ENCODE measurements at regions not wholly inside any gene's neighbourhood (a gene's known extent, or its start where the extent isn't known, plus 50 kb on each side); places are given as distances from the start of the nearest gene placed in this dataset.

GRCh38 chr17:36778448-36778847 lies 158.8 kb upstream of the LHX1 start:
- intact Hi-C loops (cut with micrococcal nuclease), result no loop called here

GRCh38 chr17:36779550-36779949 lies 157.7 kb upstream of the LHX1 start:
- no peaks in the 10 kb centered on the region for H3K9me3 ChIP-seq (ENCODE audit: low read length)
- H3K27me3 ChIP-seq (ENCODE audit: low read length), result no peaks in the 10 kb centered on the region
- no peak overlapping the region for H2AFZ ChIP-seq (ENCODE audit: low read length)
- no TSS peak for BruUV-seq (replicated peaks)
- H3K9ac ChIP-seq (ENCODE audit: low read length), result no peak overlapping the region
- H3K4me1 ChIP-seq (ENCODE audit: insufficient read depth, low read length), result no peaks in the 10 kb centered on the region
- no peak overlapping the region for H3K4me2 ChIP-seq (ENCODE audit: low read length)
- H4K20me1 ChIP-seq (ENCODE audit: low read length), result no peaks in the 10 kb centered on the region
- DNase-seq (no peak), ATAC-seq (no peak)
- H3F3A ChIP-seq (ENCODE audit: low read length, unreplicated experiment), result no peaks in the 10 kb centered on the region
- no peak for TF ChIP-seq EZH2phosphoT487 (IDR thresholded peaks at IDR 0.05; ENCODE audit: borderline replicate concordance, low read length)
- no peak for TF ChIP-seq EZH2 (IDR thresholded peaks at IDR 0.05; ENCODE audit: low read length, unreplicated experiment)
- TF ChIP-seq CTCF (conservative IDR thresholded peaks at IDR 0.05; ENCODE audit: low read depth, low read length), result no peak
- H3K79me2 ChIP-seq (ENCODE audit: low read length), result no peaks in the 10 kb centered on the region
- intact Hi-C loops (cut with micrococcal nuclease), result no loop called here
- no peak overlapping the region for H3K4me3 ChIP-seq (ENCODE audit: low read length)
- ChIA-PET CTCF (no interaction called here), POLR2A (ENCODE audit: unreplicated experiment) (no interaction called here)
- no peaks in the 10 kb centered on the region for H3K9me2 ChIP-seq (replicated peaks; ENCODE audit: low read length)
- H3K27ac ChIP-seq (ENCODE audit: low read length), result no peak overlapping the region
- no peaks in the 10 kb centered on the region for H3K36me3 ChIP-seq (ENCODE audit: low read depth, low read length)

More at GRCh38 chr17:36778448-36778847, 158.8 kb upstream of the LHX1 start:
- H3K9me3 ChIP-seq (ENCODE audit: low read length), result no peaks in the 10 kb centered on the region
- no peak for TF ChIP-seq CTCF (conservative IDR thresholded peaks at IDR 0.05; ENCODE audit: low read depth, low read length)
- no peak for TF ChIP-seq EZH2 (IDR thresholded peaks at IDR 0.05; ENCODE audit: low read length, unreplicated experiment)
- no peak for TF ChIP-seq EZH2phosphoT487 (IDR thresholded peaks at IDR 0.05; ENCODE audit: borderline replicate concordance, low read length)
- no peak overlapping the region for H3K9ac ChIP-seq (ENCODE audit: low read length)
- no peak overlapping the region for H3K27ac ChIP-seq (ENCODE audit: low read length)
- H3F3A ChIP-seq (ENCODE audit: low read length, unreplicated experiment), result no peaks in the 10 kb centered on the region
- H2AFZ ChIP-seq (ENCODE audit: low read length), result no peak overlapping the region
- H3K79me2 ChIP-seq (ENCODE audit: low read length), result no peaks in the 10 kb centered on the region
- ATAC-seq (no peak), DNase-seq (no peak)
- ChIA-PET CTCF (no interaction called here), POLR2A (ENCODE audit: unreplicated experiment) (no interaction called here)
- H3K36me3 ChIP-seq (ENCODE audit: low read depth, low read length), result no peaks in the 10 kb centered on the region
- H3K4me3 ChIP-seq (ENCODE audit: low read length), result no peak overlapping the region
- H3K27me3 ChIP-seq (ENCODE audit: low read length), result peaks cover 9% of the 10 kb centered on the region; the same call in 1 of the 2 replicates
- no peaks in the 10 kb centered on the region for H3K4me1 ChIP-seq (ENCODE audit: insufficient read depth, low read length)
- H4K20me1 ChIP-seq (ENCODE audit: low read length), result no peaks in the 10 kb centered on the region
- H3K4me2 ChIP-seq (ENCODE audit: low read length), result no peak overlapping the region
- no TSS peak for BruUV-seq (replicated peaks)
- no peaks in the 10 kb centered on the region for H3K9me2 ChIP-seq (replicated peaks; ENCODE audit: low read length)

GRCh38 chr17:36784633-36785032 lies 152.6 kb upstream of the LHX1 start:
- H3K27ac ChIP-seq (ENCODE audit: low read length), result no peak overlapping the region
- ATAC-seq, result no peak
- no peak overlapping the region for H3K9ac ChIP-seq (ENCODE audit: low read length)
- H3K4me2 ChIP-seq (ENCODE audit: low read length), result no peak overlapping the region
- BruUV-seq (replicated peaks), result no TSS peak
- no peak overlapping the region for H2AFZ ChIP-seq (ENCODE audit: low read length)
- ChIA-PET POLR2A (ENCODE audit: unreplicated experiment) (no interaction called here), CTCF (no interaction called here)
- H3K36me3 ChIP-seq (ENCODE audit: low read depth, low read length), result no peaks in the 10 kb centered on the region
- H3K9me3 ChIP-seq (ENCODE audit: low read length), result no peaks in the 10 kb centered on the region
- intact Hi-C loops (cut with micrococcal nuclease), result no loop called here
- TF ChIP-seq EZH2 (IDR thresholded peaks at IDR 0.05; ENCODE audit: low read length, unreplicated experiment), result no peak
- no peak for TF ChIP-seq CTCF (conservative IDR thresholded peaks at IDR 0.05; ENCODE audit: low read depth, low read length)
- no peak for TF ChIP-seq EZH2phosphoT487 (IDR thresholded peaks at IDR 0.05; ENCODE audit: borderline replicate concordance, low read length)
- H3K9me2 ChIP-seq (replicated peaks; ENCODE audit: low read length), result no peaks in the 10 kb centered on the region
- H3K4me3 ChIP-seq (ENCODE audit: low read length), result no peak overlapping the region
- no peaks in the 10 kb centered on the region for H3F3A ChIP-seq (ENCODE audit: low read length, unreplicated experiment)
- H3K4me1 ChIP-seq (ENCODE audit: insufficient read depth, low read length), result no peaks in the 10 kb centered on the region
- no peaks in the 10 kb centered on the region for H3K79me2 ChIP-seq (ENCODE audit: low read length)
- no peaks in the 10 kb centered on the region for H3K27me3 ChIP-seq (ENCODE audit: low read length)
- no peaks in the 10 kb centered on the region for H4K20me1 ChIP-seq (ENCODE audit: low read length)
- no peak for DNase-seq
